C4-2B (cell line): ENCODE measurements at regions not wholly inside any gene's neighbourhood (a gene's known extent, or its start where the extent isn't known, plus 50 kb on each side); places are given as distances from the start of the nearest gene placed in this dataset.

Experiments used
- H3K27ac ChIP-seq: fragments of 450-650 bp; 2 replicates; pipeline ENCODE4 v1.5.1; 2017
- CTCF ChIP-seq: fragments of 450-650 bp; conservative IDR thresholded peaks from 2 replicates; pipeline ENCODE4 v1.5.1; 2017; ENCODE audit warnings: mild to moderate bottlenecking
- ZFX ChIP-seq: fragments of 450-650 bp; IDR thresholded peaks from 2 replicates; pipeline ENCODE4 v1.6.1; 2017

GRCh38 chr2:34353509-34354113, 754.5 kb upstream of the FAM98A start:
- H3K27ac ChIP-seq, result no peak overlapping the region
- TF ChIP-seq CTCF (peak; percentile 38), ZFX (no peak)

DNA sequence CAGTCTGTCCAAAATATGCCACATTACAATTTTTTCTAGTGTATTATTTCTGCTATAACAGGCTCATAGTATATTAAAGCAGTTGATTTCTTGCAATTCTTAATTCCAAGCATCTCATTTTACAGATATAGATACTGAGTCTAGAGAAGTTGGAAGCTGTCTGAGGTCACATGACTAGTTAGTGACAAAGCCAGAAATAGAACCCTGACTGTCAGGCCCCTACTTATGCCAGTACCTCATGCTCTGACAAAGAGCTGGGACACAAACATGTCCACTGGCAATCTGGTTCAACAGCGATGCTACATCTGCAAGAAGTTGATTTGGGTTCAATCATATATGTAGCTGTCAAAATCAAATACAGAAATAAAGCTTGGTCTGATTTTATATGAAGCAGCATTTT, 750.4 kb upstream of the FAM98A start:
- TF ChIP-seq ZFX (no peak), CTCF (no peak)

GRCh38 chr2:34345030-34345429, 745.9 kb upstream of the FAM98A start:
- TF ChIP-seq ZFX, result no peak
- H3K27ac ChIP-seq, result no peak overlapping the region

More for the DNA sequence above, 750.4 kb upstream of the FAM98A start:
- H3K27ac ChIP-seq, result no peak overlapping the region

DNA sequence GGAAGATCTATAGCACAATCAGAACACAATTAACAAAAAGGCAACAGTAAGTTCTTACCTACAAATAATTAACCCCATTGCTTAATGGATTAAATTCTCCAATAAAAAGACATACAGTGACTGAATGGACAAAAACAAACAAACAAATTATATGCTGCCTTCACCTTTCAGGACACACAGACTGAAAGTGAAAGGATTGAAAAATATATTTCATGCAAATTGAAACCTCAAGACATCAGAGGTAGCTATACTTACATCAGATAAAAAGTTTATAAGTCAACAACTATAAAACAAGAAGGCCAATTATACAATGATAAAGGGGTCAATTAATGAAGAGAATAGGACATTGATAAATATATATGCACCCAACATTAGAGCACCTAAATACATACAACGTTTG, 741.2 kb upstream of the FAM98A start:
- TF ChIP-seq CTCF (no peak), ZFX (no peak)
- no peak overlapping the region for H3K27ac ChIP-seq

DNA sequence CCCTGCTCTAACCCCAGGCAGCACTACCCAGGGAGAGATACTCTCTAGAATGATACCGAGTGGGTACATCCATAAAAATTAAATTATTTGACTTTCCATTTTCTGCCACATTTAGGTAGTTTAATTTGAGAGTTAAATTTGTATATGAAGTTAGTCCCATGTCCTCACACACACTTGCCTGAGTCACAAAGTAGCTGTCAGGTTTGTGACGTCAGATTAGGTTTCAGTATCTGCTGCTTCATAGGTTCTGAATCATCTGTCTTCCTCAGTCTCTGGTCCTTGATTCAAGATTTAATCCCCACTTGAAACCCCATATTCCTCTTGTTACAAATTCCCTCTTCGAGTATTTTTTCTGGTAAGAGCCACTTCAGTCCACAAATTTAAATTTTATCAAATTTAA, 738.6 kb upstream of the FAM98A start:
- no peak overlapping the region for H3K27ac ChIP-seq
- TF ChIP-seq ZFX (no peak), CTCF (no peak)

DNA sequence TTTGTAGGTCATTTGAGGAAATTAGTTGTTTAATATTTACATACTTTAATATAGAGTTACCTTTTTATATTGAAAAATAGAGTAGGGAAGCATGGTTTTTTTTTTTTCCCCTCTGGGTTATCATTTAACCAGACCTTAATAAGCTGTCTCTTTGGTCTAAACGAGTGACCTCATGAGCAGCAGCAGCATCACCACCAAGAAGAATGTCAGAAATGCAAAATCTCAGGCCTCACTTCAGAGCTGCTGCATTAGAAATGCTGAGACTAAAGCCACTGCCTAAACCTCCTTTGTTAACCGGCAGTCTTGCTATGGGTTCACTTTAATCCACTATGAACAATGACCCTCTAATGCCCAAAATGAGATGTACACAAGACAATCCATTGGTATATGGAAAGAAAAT, 733.7 kb upstream of the FAM98A start:
- H3K27ac ChIP-seq, result no peak overlapping the region
- no peak for TF ChIP-seq CTCF
- no peak for TF ChIP-seq ZFX

DNA sequence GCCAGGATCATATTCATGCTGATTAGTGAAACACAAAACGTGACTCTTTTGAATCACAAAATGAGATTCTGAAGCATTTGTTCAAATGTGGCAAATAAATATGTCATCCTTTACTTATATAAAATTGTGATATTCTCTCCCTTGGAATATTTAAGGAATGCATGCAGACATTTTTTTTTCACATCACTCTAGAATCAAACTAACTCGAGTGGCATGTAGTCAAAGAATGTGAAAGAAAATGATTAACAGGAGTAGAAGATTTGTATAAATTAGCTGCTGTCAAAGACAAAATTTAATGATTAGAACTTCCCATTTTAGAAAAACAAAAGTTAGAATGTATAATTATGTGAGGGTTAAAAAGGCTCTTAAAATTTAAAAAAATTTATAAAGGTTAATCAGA, 721.0 kb upstream of the FAM98A start:
- H3K27ac ChIP-seq, result no peak overlapping the region
- TF ChIP-seq ZFX, result no peak
- no peak for TF ChIP-seq CTCF

DNA sequence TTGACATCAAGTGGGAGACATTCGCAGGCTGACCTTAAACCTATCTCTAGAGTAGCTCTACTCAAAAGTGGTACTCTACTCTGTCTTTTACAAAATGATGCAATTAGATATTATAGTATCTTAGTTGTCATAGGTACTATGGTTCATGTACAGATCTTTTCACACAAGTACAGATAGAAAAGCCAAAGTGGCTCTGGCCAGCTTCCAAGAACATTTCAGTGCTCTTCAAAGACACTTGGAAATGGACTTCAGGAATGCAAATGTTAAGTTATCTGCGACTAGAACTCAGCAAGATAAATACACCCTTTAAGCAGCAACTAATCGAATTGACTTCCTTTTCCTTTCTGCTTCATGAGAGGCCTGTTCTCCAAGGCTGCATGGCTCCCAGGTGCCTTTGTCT, 718.7 kb upstream of the FAM98A start:
- no peak for TF ChIP-seq CTCF
- no peak for TF ChIP-seq ZFX
- H3K27ac ChIP-seq, result no peak overlapping the region
